PC-3 (cell line): ENCODE measurements at regions not wholly inside any gene's neighbourhood (a gene's known extent, or its start where the extent isn't known, plus 50 kb on each side); places are given as distances from the start of the nearest gene placed in this dataset.

ENCODE experiments used
- ATAC-seq: fragments of 200-7000 bp; cut with Tn5 transposase; 2 replicates; pipeline ENCODE4 v1.9.1; 2020; ENCODE audit warnings: mild to moderate bottlenecking, moderate library complexity
- BruUV-seq: library from RNA; stranded (reverse); fragments of 400-500 nt; replicated peaks from 2 replicates; lab custom pipeline; 2021; lab: Mats Ljungman, UMichigan
- CTCF ChIA-PET: fragments of 300-600 bp; sonication (Branson Sonifier 250); formaldehyde crosslinking; loops from one replicate; lab custom pipeline; 2022; ENCODE audit warnings: antibody characterized with exemption; lab: Charles Lee
- POLR2A ChIA-PET: fragments of 300-600 bp; sonication (Branson Sonifier 250); formaldehyde crosslinking; loops from one replicate; lab custom pipeline; 2022; ENCODE audit warnings: antibody characterized with exemption; ENCODE audit not compliant: unreplicated experiment; lab: Charles Lee
- DNase-seq: peaks from one replicate; pipeline ENCODE4 v3.0.0-alpha.2; 2015
- H2AFZ ChIP-seq: fragments of 300-600 bp; sonication (generic); 2 replicates; pipeline ENCODE4 v1.6.0; 2016; ENCODE audit warnings: antibody characterized with exemption, low read length
- H3F3A ChIP-seq: fragments of 300-600 bp; sonication (generic); one replicate; pipeline ENCODE4 v1.6.0; 2017; ENCODE audit warnings: antibody characterized with exemption, low read length, control low read depth, mild to moderate bottlenecking; ENCODE audit not compliant: unreplicated experiment
- H3K27ac ChIP-seq: fragments of 300-600 bp; sonication (generic); 2 replicates; pipeline ENCODE4 v1.5.1; 2016; ENCODE audit warnings: mild to moderate bottlenecking, low read length
- H3K27me3 ChIP-seq: fragments of 300-600 bp; sonication (generic); 2 replicates; pipeline ENCODE4 v1.6.1; 2016; ENCODE audit warnings: low read length, mixed read lengths
- H3K36me3 ChIP-seq: fragments of 300-600 bp; sonication (generic); 2 replicates; pipeline ENCODE4 v1.6.1; 2016; ENCODE audit warnings: low read depth, mixed run types, low read length, mixed read lengths
- H3K4me1 ChIP-seq: fragments of 300-600 bp; sonication (generic); 2 replicates; pipeline ENCODE4 v1.5.1; 2016; ENCODE audit warnings: low read length; ENCODE audit not compliant: insufficient read depth
- H3K4me2 ChIP-seq: fragments of 300-600 bp; sonication (generic); 2 replicates; pipeline ENCODE4 v1.6.0; 2016; ENCODE audit warnings: low read length
- H3K4me3 ChIP-seq: fragments of 300-600 bp; sonication (generic); 2 replicates; pipeline ENCODE4 v1.5.1; 2016; ENCODE audit warnings: mild to moderate bottlenecking, low read length, mixed read lengths
- H3K79me2 ChIP-seq: fragments of 300-600 bp; sonication (generic); 2 replicates; pipeline ENCODE4 v1.6.1; 2017; ENCODE audit warnings: low read length, mixed read lengths
- H3K9ac ChIP-seq: fragments of 300-600 bp; sonication (generic); 2 replicates; pipeline ENCODE4 v1.6.0; 2016; ENCODE audit warnings: mild to moderate bottlenecking, low read length
- H3K9me2 ChIP-seq: fragments of 300-600 bp; sonication (generic); replicated peaks from 2 replicates; pipeline ENCODE4 v1.6.1; 2016; ENCODE audit warnings: mixed run types, low read length, mixed read lengths
- H3K9me3 ChIP-seq: fragments of 300-600 bp; sonication (generic); 2 replicates; pipeline ENCODE4 v1.6.1; 2016; ENCODE audit warnings: low read length, mixed read lengths
- H4K20me1 ChIP-seq: fragments of 300-600 bp; sonication (generic); 2 replicates; pipeline ENCODE4 v1.6.1; 2016; ENCODE audit warnings: low read length, mixed read lengths
- EZH2 ChIP-seq: fragments of 300-600 bp; sonication (generic); IDR thresholded peaks from one replicate; pipeline ENCODE4 v1.6.1; 2017; ENCODE audit warnings: antibody characterized with exemption, mild to moderate bottlenecking, low read length; ENCODE audit not compliant: unreplicated experiment
- EZH2phosphoT487 ChIP-seq: fragments of 300-600 bp; sonication (generic); IDR thresholded peaks from 2 replicates; pipeline ENCODE4 v1.6.1; 2018; ENCODE audit warnings: mild to moderate bottlenecking, antibody characterized with exemption, low read length, borderline replicate concordance
- intact Hi-C: fragments of 100-400 bp; cut with micrococcal nuclease; formaldehyde crosslinking; loops from 2 replicates; pipeline ENCODE4 v1.9.0; 2023
- TF ChIP-seq, protein P1 (sequence below): fragments of 300-600 bp; sonication (generic); conservative IDR thresholded peaks from 2 replicates; pipeline ENCODE4 v1.5.1; 2017; ENCODE audit warnings: antibody characterized with exemption, low read depth, mild to moderate bottlenecking, low read length

DNA sequence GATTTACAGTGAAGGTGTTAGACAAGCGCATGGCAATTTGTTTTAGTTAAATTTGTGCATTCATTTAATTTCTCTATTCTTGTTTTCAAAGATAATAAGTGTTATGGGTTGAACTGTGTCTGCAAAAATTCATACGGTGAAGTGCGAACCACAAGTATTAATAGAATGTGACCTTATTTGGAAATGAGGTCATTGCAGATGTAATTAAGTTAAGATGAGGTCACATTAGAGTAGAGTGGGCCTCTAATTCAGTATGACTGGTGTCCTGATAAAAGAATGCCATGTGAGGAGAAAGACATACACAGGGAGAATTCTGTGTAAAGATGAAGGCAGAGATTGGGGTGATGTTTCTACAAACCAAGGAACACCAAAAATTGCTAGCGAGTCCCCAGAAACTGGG is 158.8 kb upstream of the SEMA3E start:
- CTCF ChIA-PET, result no interaction called here
- H3K9ac ChIP-seq, result no peak overlapping the region
- ATAC-seq (no peak), DNase-seq (no peak)
- H2AFZ ChIP-seq, result no peak overlapping the region
- no peaks in the 10 kb centered on the region for H3K9me3 ChIP-seq
- no peak overlapping the region for H3K4me2 ChIP-seq
- H3K4me3 ChIP-seq, result no peak overlapping the region
- H3K9me2 ChIP-seq, result no peaks in the 10 kb centered on the region
- TF ChIP-seq EZH2phosphoT487, result no peak
- TF ChIP-seq, protein P1, sequence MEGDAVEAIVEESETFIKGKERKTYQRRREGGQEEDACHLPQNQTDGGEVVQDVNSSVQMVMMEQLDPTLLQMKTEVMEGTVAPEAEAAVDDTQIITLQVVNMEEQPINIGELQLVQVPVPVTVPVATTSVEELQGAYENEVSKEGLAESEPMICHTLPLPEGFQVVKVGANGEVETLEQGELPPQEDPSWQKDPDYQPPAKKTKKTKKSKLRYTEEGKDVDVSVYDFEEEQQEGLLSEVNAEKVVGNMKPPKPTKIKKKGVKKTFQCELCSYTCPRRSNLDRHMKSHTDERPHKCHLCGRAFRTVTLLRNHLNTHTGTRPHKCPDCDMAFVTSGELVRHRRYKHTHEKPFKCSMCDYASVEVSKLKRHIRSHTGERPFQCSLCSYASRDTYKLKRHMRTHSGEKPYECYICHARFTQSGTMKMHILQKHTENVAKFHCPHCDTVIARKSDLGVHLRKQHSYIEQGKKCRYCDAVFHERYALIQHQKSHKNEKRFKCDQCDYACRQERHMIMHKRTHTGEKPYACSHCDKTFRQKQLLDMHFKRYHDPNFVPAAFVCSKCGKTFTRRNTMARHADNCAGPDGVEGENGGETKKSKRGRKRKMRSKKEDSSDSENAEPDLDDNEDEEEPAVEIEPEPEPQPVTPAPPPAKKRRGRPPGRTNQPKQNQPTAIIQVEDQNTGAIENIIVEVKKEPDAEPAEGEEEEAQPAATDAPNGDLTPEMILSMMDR, result no peak
- TF ChIP-seq EZH2, result no peak
- no peaks in the 10 kb centered on the region for H3K79me2 ChIP-seq
- H3K36me3 ChIP-seq, result no peaks in the 10 kb centered on the region
- POLR2A ChIA-PET, result no interaction called here
- H4K20me1 ChIP-seq, result no peaks in the 10 kb centered on the region
- intact Hi-C loops, result no loop called here
- H3K27ac ChIP-seq, result no peak overlapping the region
- no TSS peak for BruUV-seq
- H3K4me1 ChIP-seq, result no peaks in the 10 kb centered on the region
- no peaks in the 10 kb centered on the region for H3F3A ChIP-seq
- no peaks in the 10 kb centered on the region; the same call in 1 of the 2 replicates for H3K27me3 ChIP-seq

DNA sequence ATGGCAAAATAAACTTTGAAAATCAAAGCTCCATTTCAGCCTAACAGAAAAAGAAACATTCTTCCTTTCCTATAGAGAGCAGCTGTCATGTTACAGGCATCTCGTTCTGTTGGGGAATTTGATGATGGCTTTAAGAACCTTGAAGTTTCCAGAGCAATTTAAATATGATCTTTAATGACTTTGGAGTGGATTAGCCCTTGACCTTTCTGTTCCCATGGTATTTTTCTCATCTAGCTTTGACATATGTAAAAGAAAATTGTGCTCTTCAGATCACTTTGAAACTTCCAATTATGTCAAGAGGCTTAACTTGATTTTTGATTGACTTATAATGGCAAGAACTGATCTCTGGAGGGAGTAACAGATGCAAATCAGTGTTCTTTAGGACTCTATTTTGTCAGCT is 157.6 kb upstream of the SEMA3E start:
- Histone ChIP-seq H3K27ac (no peak overlapping the region), H3K36me3 (no peaks in the 10 kb centered on the region), H3K9me3 (no peaks in the 10 kb centered on the region), H3K4me1 (no peaks in the 10 kb centered on the region), H3K9ac (no peak overlapping the region), H3F3A (no peaks in the 10 kb centered on the region), H2AFZ (no peak overlapping the region), H3K4me3 (no peak overlapping the region), H3K79me2 (no peaks in the 10 kb centered on the region), H4K20me1 (no peaks in the 10 kb centered on the region), H3K9me2 (no peaks in the 10 kb centered on the region), H3K27me3 (no peaks in the 10 kb centered on the region; the same call in 1 of the 2 replicates), H3K4me2 (no peak overlapping the region)
- ChIA-PET CTCF (no interaction called here), POLR2A (no interaction called here)
- intact Hi-C loops, result no loop called here
- ATAC-seq (no peak), DNase-seq (no peak)
- no TSS peak for BruUV-seq
- no peak for TF ChIP-seq EZH2phosphoT487
- TF ChIP-seq EZH2, result no peak
- TF ChIP-seq, protein P1, result no peak

DNA sequence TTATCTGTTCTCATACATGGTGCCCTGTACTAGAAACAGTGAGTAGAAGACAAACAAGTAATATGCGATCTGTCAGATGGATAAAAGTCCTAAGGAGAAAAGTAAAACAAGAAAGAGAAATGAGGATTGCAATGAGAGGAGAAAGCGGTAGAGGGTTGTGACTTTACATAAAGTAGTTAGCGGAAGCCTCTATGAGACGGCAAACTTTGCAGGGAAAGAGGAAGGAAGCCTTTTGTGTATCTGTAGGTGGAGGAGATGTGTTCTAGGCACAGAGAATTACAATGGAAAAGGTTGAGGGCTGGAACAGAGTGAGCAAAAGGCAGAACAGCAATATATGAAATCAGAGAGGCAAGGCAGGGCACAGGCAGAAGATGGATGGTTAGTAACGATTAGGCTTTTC is 150.4 kb upstream of the SEMA3E start:
- no peak overlapping the region for H3K27ac ChIP-seq
- DNase-seq (no peak), ATAC-seq (no peak)
- no peak overlapping the region for H2AFZ ChIP-seq
- no peak overlapping the region for H3K4me3 ChIP-seq
- CTCF ChIA-PET, result no interaction called here
- H3K4me2 ChIP-seq, result no peak overlapping the region
- TF ChIP-seq, protein P1, result no peak
- no peak for TF ChIP-seq EZH2phosphoT487
- no peak for TF ChIP-seq EZH2
- H3F3A ChIP-seq, result no peaks in the 10 kb centered on the region
- H3K27me3 ChIP-seq, result no peaks in the 10 kb centered on the region
- H3K36me3 ChIP-seq, result no peaks in the 10 kb centered on the region
- H3K9me2 ChIP-seq, result no peaks in the 10 kb centered on the region
- H3K9me3 ChIP-seq, result no peaks in the 10 kb centered on the region
- intact Hi-C loops, result no loop called here
- POLR2A ChIA-PET, result no interaction called here
- no peak overlapping the region for H3K9ac ChIP-seq
- no peaks in the 10 kb centered on the region for H3K79me2 ChIP-seq
- H4K20me1 ChIP-seq, result no peaks in the 10 kb centered on the region
- BruUV-seq, result no TSS peak
- H3K4me1 ChIP-seq, result no peaks in the 10 kb centered on the region
